Breast epithelium (tissue), 4 donors: ENCODE measurements at regions not wholly inside any gene's neighbourhood (a gene's known extent, or its start where the extent isn't known, plus 50 kb on each side); places are given as distances from the start of the nearest gene placed in this dataset.

Source experiments
- DNase-seq, 2 donors: peaks; one replicate each; pipeline ENCODE4 v3.0.0-alpha.2; 2019; ENCODE audit warnings: low spot score in 2 of 2
- H3K27ac ChIP-seq, 2 donors: fragments of 200-600 bp; sonication (generic) in 1 of 2; one replicate each; pipeline ENCODE4 v1.5.1; 2016 to 2019; ENCODE audit warnings: mild to moderate bottlenecking in 1 of 2
- H3K27me3 ChIP-seq, 2 donors: fragments of 200-600 bp; sonication (generic) in 1 of 2; one replicate each; pipeline versions ENCODE4 v1.5.1 to v1.6.0; 2017 to 2019; ENCODE audit warnings: control low read depth in 1 of 2, mild to moderate bottlenecking in 1 of 2
- H3K36me3 ChIP-seq: fragments of 200-600 bp; one replicate; pipeline ENCODE4 v1.5.1; 2019
- H3K4me1 ChIP-seq, 2 donors: fragments of 200-600 bp; sonication (generic); one replicate each; pipeline ENCODE4 v1.5.1; 2016 to 2019; ENCODE audit warnings: control low read depth in 1 of 2
- H3K4me3 ChIP-seq, 3 donors: fragments of 200-600 bp; sonication (generic); 1 replicate in 2 of 3; 2 replicates in 1 of 3; pipeline ENCODE4 v1.5.1; 2016 to 2019; ENCODE audit warnings: mild to moderate bottlenecking in 3 of 3, moderate library complexity in 2 of 3
- H3K9me3 ChIP-seq, 2 donors: fragments of 200-600 bp; sonication (generic) in 1 of 2; one replicate each; pipeline ENCODE4 v1.5.1; 2016 to 2019; ENCODE audit warnings: control low read depth in 1 of 2
- CTCF ChIP-seq, 3 donors: fragments of 450-650 bp; IDR thresholded peaks; one replicate each; pipeline ENCODE4 v1.5.1; 2016 to 2017; ENCODE audit warnings: antibody characterized with exemption in 3 of 3, mild to moderate bottlenecking in 3 of 3, moderate library complexity in 3 of 3
- POLR2A ChIP-seq: fragments of 450-650 bp; IDR thresholded peaks from one replicate; pipeline ENCODE4 v1.6.1; 2016; ENCODE audit warnings: antibody characterized with exemption, mild to moderate bottlenecking, moderate library complexity
- POLR2AphosphoS5 ChIP-seq, 3 donors: sonication (generic); formaldehyde crosslinking; IDR thresholded peaks; one replicate each; pipeline ENCODE4 v1.6.1; 2017; ENCODE audit warnings: antibody characterized with exemption in 3 of 3
- intact Hi-C: fragments of 100-400 bp; cut with DNase I; formaldehyde crosslinking; loops from one replicate; pipeline ENCODE4 v1.15.1; 2023; ENCODE audit warnings: low total_unique reads

- no peaks in the 10 kb centered on the region for H3K4me1 ChIP-seq
- H3K9me3 ChIP-seq, result peaks cover 0 to 4% of the 10 kb centered on the region in 2 donors
- intact Hi-C loops, result loop anchor here (10.0 kb wide), 1 partner anchor 200 kb away; the partner anchor contains the start of gene ZFP36L2
Measured at GRCh38 chr2:43024515-43025011, 201.8 kb downstream of the ZFP36L2 start.

GRCh38 chr2:43023791-43024514 is 202.5 kb downstream of the ZFP36L2 start:
- TF ChIP-seq CTCF (IDR thresholded peaks at IDR 0.05), result no peak
- TF ChIP-seq POLR2A, result no peak
- TF ChIP-seq POLR2AphosphoS5 (IDR thresholded peaks at IDR 0.05), result no peak
- H3K36me3 ChIP-seq, result no peaks in the 10 kb centered on the region
- H3K4me3 ChIP-seq, result no peak overlapping the region
- H3K9me3 ChIP-seq, result peaks cover 0 to 4% of the 10 kb centered on the region in 2 donors
- no peak overlapping the region for H3K27ac ChIP-seq
- H3K27me3 ChIP-seq, result no peaks in the 10 kb centered on the region
- DNase-seq, result no peak
- intact Hi-C loops, result loop anchor here (10.0 kb wide), 1 partner anchor 201 kb away; the partner anchor contains the start of gene ZFP36L2
- H3K4me1 ChIP-seq, result peaks cover 0 to under 1% of the 10 kb centered on the region in 2 donors

More at GRCh38 chr2:43024515-43025011, 201.8 kb downstream of the ZFP36L2 start:
- DNase-seq, result no peak
- Histone ChIP-seq H3K27me3 (no peaks in the 10 kb centered on the region), H3K27ac (no peak overlapping the region), H3K4me3 (no peak overlapping the region), H3K36me3 (no peaks in the 10 kb centered on the region)
- TF ChIP-seq CTCF (IDR thresholded peaks at IDR 0.05), result peak in 2 of 3 donors; percentile 54 to 83
- TF ChIP-seq POLR2A, result no peak
- peak in 1 of 3 donors; percentile 11 for TF ChIP-seq POLR2AphosphoS5 (IDR thresholded peaks at IDR 0.05)

GRCh38 chr2:43022896-43023295 is 203.5 kb downstream of the ZFP36L2 start:
- peaks cover 0 to 6% of the 10 kb centered on the region in 2 donors for H3K4me1 ChIP-seq
- no peak for DNase-seq
- H3K4me3 ChIP-seq, result no peak overlapping the region
- H3K36me3 ChIP-seq, result no peaks in the 10 kb centered on the region
- no peaks in the 10 kb centered on the region for H3K27me3 ChIP-seq
- intact Hi-C loops, result loop anchor here (10.0 kb wide), 1 partner anchor 202 kb away; the partner anchor contains the start of gene ZFP36L2
- no peak overlapping the region for H3K27ac ChIP-seq
- peaks cover 0 to 4% of the 10 kb centered on the region in 2 donors for H3K9me3 ChIP-seq
- TF ChIP-seq POLR2AphosphoS5 (IDR thresholded peaks at IDR 0.05) (no peak), POLR2A (no peak), CTCF (IDR thresholded peaks at IDR 0.05) (no peak)

GRCh38 chr2:43021791-43022509 is 204.5 kb downstream of the ZFP36L2 start:
- intact Hi-C loops, result loop anchor here (10.0 kb wide), 1 partner anchor 203 kb away; the partner anchor contains the start of gene ZFP36L2
- no peak for TF ChIP-seq POLR2A
- TF ChIP-seq CTCF (IDR thresholded peaks at IDR 0.05), result peak in 2 of 3 donors; percentile 14 to 47
- Histone ChIP-seq H3K4me1 (peaks cover 0 to 6% of the 10 kb centered on the region in 2 donors), H3K9me3 (peaks cover 0 to 4% of the 10 kb centered on the region in 2 donors), H3K4me3 (no peak overlapping the region), H3K36me3 (no peaks in the 10 kb centered on the region), H3K27me3 (no peaks in the 10 kb centered on the region), H3K27ac (peak overlapping the region; percentile 33 to 48)
- DNase-seq, result no peak
